ENCODE measurements at regions not wholly inside any gene's neighbourhood (a gene's known extent, or its start where the extent isn't known, plus 50 kb on each side); places are given as distances from the start of the nearest gene placed in this dataset.
A peak's percentile ranks its signal among the peaks of the same experiment; 100 is the strongest.

DNA sequence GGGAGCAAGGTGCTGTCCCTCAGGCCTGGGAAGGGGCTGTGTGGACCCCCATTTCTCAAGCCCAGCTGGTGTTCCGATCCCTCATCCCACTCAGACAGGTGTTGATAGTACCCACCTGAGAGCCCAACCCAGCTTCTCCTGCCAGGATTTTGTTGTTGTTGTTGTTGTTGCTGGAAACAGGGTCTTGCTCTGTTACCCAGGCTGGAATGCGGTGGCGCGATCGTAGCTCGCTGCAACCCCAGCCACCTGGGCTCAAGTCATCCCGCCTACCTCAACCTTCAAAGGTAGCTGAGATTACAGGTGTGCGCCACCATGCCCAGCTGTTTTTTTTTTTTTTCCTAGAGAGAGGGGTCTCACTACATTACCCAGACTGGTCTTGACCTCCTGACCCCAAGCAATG lies 209.9 kb downstream of the PHETA1 start (continued):
- TF ChIP-seq CTBP2 (IDR thresholded peaks at IDR 0.05; ENCODE audit: borderline replicate concordance, insufficient read depth, insufficient read length, low read length) (no peak), PHF8 (conservative IDR thresholded peaks at IDR 0.05; ENCODE audit: low read depth, low read length) (no peak), CREB1 (IDR thresholded peaks at IDR 0.05) (no peak), TCF12 (IDR thresholded peaks at IDR 0.05; ENCODE audit: low read depth, low read length) (0 out of 2 replicates have a peak, but pooled peaks have one; percentile 45), POLR2AphosphoS5 (IDR thresholded peaks at IDR 0.05; ENCODE audit: low read depth, low read length) (no peak), JUND (IDR thresholded peaks at IDR 0.05; ENCODE audit: low read length) (no peak), TEAD4 (IDR thresholded peaks at IDR 0.05; ENCODE audit: low read depth, low read length) (peak; percentile 86), ASH2L (IDR thresholded peaks at IDR 0.05; ENCODE audit: low read length) (no peak), JUN (IDR thresholded peaks at IDR 0.05; ENCODE audit: low read depth, low read length) (no peak), BACH1 (IDR thresholded peaks at IDR 0.05; ENCODE audit: low read length) (no peak), EGR1 (IDR thresholded peaks at IDR 0.05; ENCODE audit: borderline replicate concordance, low read depth, low read length) (no peak), EP300 (IDR thresholded peaks at IDR 0.05; ENCODE audit: borderline replicate concordance in 1 of 2, low read depth in 2 of 2, low read length in 2 of 2) (peak in 1 of 2 experiments; percentile 34; a peak in 1 of 3 replicates), CHD1 (IDR thresholded peaks at IDR 0.05; ENCODE audit: low read depth, low read length) (no peak), E2F6 (IDR thresholded peaks at IDR 0.05) (no peak), GABPA (IDR thresholded peaks at IDR 0.05; ENCODE audit: borderline replicate concordance, insufficient read depth, low read length) (no peak), CHD2 (IDR thresholded peaks at IDR 0.05; ENCODE audit: low read length) (no peak), GTF2F1 (IDR thresholded peaks at IDR 0.05; ENCODE audit: borderline replicate concordance, low read depth, low read length) (no peak), SUZ12 (IDR thresholded peaks at IDR 0.05; ENCODE audit: low read length) (no peak)
